ENCODE measurements at regions not wholly inside any gene's neighbourhood (a gene's known extent, or its start where the extent isn't known, plus 50 kb on each side); places are given as distances from the start of the nearest gene placed in this dataset.
"Not testable (repeated sequence)": the region's sequence is repeated elsewhere in the genome, so short reads cannot be mapped to it uniquely, and the experiment has no call there.

DNA sequence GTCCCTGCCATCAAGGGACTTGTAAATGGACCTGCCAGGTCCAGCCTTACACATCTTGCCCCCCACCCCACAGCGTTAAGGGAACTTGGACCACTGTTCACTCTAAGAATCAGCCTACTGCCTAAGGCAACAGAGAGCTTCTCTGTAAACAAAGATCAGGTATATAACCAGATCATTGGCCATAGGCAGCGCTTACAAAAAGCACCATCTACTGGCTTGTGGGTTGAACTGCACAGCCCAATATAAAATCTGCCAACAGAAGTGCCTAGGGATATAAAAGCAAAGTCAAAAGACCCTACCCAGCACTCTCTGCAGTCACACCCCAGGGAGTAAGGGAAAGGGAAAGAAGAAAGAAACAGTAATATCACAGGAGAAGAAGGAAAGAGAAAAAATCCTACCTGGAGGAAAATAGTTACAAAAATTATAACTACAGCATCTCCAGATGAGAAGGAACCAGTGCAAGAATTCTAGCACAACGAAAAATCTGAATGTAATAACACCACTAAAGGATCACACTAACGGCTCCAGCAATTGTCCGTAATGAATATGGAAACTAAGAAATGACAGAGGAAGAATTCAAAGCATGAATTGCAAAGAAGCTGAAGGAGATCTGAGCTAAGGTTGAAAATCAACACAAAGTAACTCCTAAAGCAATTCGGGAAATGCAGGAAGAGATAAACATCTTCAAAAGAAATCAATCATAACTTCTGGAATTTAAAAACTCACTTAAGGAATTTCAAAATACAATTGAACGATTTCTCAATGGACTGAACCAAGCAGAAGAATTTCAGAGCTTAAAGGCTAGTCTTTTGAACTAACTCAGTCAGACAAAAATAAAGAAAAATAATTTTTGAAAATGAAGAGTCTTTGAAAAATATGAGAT lies 95.2 kb upstream of the PCED1B start:
- peaks cover 2% of the 10 kb centered on the region for H3K9me3 Mint-ChIP-seq (ENCODE audit: unreplicated experiment)
- no peak overlapping the region for H3K4me3 Mint-ChIP-seq (ENCODE audit: unreplicated experiment)
- H3K27ac Mint-ChIP-seq (ENCODE audit: unreplicated experiment) = no peak overlapping the region
- TF ChIP-seq, protein P1, sequence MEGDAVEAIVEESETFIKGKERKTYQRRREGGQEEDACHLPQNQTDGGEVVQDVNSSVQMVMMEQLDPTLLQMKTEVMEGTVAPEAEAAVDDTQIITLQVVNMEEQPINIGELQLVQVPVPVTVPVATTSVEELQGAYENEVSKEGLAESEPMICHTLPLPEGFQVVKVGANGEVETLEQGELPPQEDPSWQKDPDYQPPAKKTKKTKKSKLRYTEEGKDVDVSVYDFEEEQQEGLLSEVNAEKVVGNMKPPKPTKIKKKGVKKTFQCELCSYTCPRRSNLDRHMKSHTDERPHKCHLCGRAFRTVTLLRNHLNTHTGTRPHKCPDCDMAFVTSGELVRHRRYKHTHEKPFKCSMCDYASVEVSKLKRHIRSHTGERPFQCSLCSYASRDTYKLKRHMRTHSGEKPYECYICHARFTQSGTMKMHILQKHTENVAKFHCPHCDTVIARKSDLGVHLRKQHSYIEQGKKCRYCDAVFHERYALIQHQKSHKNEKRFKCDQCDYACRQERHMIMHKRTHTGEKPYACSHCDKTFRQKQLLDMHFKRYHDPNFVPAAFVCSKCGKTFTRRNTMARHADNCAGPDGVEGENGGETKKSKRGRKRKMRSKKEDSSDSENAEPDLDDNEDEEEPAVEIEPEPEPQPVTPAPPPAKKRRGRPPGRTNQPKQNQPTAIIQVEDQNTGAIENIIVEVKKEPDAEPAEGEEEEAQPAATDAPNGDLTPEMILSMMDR (IDR thresholded peaks at IDR 0.05; ENCODE audit: partially characterized antibody, unreplicated experiment) = peak; percentile 78
- peak; percentile 41 for DNase-seq
- no peaks in the 10 kb centered on the region for H3K4me1 Mint-ChIP-seq (ENCODE audit: low read depth, unreplicated experiment)
- H3K36me3 Mint-ChIP-seq (ENCODE audit: unreplicated experiment) = no peaks in the 10 kb centered on the region
- H3K27me3 Mint-ChIP-seq (ENCODE audit: unreplicated experiment) = no peaks in the 10 kb centered on the region

DNA sequence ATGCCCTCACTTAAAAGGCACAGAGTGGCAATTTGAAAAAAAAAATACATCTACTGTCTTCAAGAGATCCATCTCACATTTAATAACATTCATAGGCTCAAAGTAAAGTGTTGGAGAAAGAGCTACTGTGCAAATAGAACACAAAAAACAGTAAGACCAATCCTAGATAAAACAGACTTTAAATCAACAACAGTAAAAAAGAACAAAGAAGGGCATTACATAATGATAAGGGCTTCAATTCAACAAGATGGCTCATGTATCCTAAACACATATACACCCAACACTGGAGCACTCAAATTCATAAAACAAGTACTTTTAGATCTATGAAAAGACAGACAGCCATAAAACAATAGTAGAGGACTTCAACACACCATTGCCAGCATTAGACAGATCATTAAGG lies 93.6 kb upstream of the PCED1B start:
- no peaks in the 10 kb centered on the region for H3K4me1 Mint-ChIP-seq (ENCODE audit: low read depth, unreplicated experiment)
- no peak overlapping the region for H3K4me3 Mint-ChIP-seq (ENCODE audit: unreplicated experiment)
- DNase-seq = no peak
- TF ChIP-seq, protein P1 (IDR thresholded peaks at IDR 0.05; ENCODE audit: partially characterized antibody, unreplicated experiment) = no peak
- no peaks in the 10 kb centered on the region for H3K36me3 Mint-ChIP-seq (ENCODE audit: unreplicated experiment)
- peaks cover 2% of the 10 kb centered on the region for H3K9me3 Mint-ChIP-seq (ENCODE audit: unreplicated experiment)
- no peak overlapping the region for H3K27ac Mint-ChIP-seq (ENCODE audit: unreplicated experiment)
- no peaks in the 10 kb centered on the region for H3K27me3 Mint-ChIP-seq (ENCODE audit: unreplicated experiment)

DNA sequence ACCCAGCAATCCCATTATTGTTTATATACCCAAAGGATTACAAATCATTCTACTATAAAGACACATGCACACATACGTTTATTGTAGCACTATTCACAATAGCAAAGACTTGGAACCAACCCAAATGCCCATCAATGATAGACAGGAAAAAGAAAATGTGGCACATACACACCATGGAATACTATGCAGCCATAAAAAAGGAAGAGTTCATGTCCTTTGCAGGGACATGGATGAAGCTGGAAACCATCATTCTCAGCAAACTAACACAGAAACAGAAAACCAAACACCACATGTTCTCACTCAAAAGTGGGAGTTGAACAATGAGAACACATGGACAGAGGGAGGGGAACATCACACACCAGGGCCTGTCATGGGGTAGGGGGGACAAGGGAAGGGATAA lies 91.3 kb upstream of the PCED1B start:
- H3K9me3 Mint-ChIP-seq (ENCODE audit: unreplicated experiment); H3K4me1 Mint-ChIP-seq (ENCODE audit: low read depth, unreplicated experiment); H3K27ac Mint-ChIP-seq (ENCODE audit: unreplicated experiment); H3K4me3 Mint-ChIP-seq (ENCODE audit: unreplicated experiment); H3K36me3 Mint-ChIP-seq (ENCODE audit: unreplicated experiment); DNase-seq; H3K27me3 Mint-ChIP-seq (ENCODE audit: unreplicated experiment): not testable (repeated sequence)

DNA sequence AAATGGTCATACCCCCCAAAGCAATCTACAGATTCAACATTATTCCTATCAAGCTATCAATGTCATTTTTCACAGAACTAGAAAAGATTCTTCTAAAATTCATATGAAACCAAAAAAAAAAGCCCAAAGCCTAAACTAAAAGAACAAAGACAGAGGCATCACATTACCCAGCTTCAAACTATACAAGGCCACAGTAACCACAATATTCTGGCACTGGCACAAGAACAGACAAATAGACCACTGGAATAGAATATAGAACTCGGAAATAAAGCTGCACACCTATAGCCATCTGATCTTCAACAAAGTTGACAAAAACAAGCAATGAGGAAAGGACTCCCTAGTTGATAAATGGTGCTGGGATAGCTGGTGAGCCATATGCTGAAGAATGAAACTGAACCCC lies 89.2 kb upstream of the PCED1B start:
- Mint-ChIP-seq H3K36me3 (ENCODE audit: unreplicated experiment) (no peaks in the 10 kb centered on the region), H3K4me1 (ENCODE audit: low read depth, unreplicated experiment) (no peaks in the 10 kb centered on the region), H3K27ac (ENCODE audit: unreplicated experiment) (no peak overlapping the region), H3K4me3 (ENCODE audit: unreplicated experiment) (no peak overlapping the region), H3K27me3 (ENCODE audit: unreplicated experiment) (no peaks in the 10 kb centered on the region), H3K9me3 (ENCODE audit: unreplicated experiment) (no peaks in the 10 kb centered on the region)
- no peak for DNase-seq
- TF ChIP-seq, protein P1 (IDR thresholded peaks at IDR 0.05; ENCODE audit: partially characterized antibody, unreplicated experiment) = no peak

DNA sequence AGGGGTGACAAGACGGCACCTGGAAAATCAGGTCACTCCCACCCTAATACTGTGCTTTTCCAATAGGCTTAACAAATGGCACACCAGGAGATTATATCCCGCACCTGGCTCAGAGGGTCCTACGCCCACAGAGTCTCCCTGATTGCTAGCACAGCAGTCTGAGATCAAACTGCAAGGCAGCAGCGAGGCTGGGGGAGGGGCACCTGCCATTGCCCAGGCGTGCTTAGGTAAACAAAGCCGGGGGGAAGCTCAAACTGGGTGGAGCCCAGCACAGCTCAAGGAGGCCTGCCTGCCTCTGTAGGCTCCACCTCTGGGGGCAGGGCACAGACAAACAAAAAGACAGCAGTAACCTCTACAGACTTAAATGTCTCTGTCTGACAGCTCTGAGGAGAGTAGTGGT lies 87.4 kb upstream of the PCED1B start:
- not testable (repeated sequence) for H3K36me3 Mint-ChIP-seq (ENCODE audit: unreplicated experiment); H3K27me3 Mint-ChIP-seq (ENCODE audit: unreplicated experiment); DNase-seq; H3K9me3 Mint-ChIP-seq (ENCODE audit: unreplicated experiment); H3K27ac Mint-ChIP-seq (ENCODE audit: unreplicated experiment); H3K4me3 Mint-ChIP-seq (ENCODE audit: unreplicated experiment); H3K4me1 Mint-ChIP-seq (ENCODE audit: low read depth, unreplicated experiment)

DNA sequence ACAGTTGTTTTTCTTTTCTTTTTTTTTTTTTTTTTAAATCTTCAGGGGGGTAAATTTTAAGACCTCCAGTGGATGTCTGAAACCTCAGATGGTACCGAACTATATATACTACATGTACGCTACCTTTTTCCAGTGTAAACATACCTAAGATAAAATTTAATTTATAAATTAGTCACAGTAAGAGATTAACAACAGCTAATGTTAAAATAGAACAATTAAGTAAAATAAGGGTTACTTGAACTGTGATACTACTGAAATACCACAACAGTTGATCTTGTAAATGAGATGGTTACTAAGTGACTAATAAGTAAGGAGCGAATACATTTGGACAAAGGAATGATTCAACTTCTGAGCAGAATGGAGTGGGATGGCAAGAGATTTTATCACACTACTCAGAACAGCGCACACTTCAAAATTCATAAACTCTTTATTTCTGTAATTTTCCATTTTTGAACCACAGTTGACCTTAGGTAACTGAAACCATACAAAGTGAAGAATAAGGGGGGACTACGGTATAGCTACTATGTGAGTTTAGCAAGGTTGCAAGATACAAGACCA lies 80.5 kb upstream of the PCED1B start:
- TF ChIP-seq, protein P1 (IDR thresholded peaks at IDR 0.05; ENCODE audit: partially characterized antibody, unreplicated experiment) = no peak
- Mint-ChIP-seq H3K4me1 (ENCODE audit: low read depth, unreplicated experiment) (no peaks in the 10 kb centered on the region), H3K27me3 (ENCODE audit: unreplicated experiment) (peaks cover 3% of the 10 kb centered on the region), H3K36me3 (ENCODE audit: unreplicated experiment) (no peaks in the 10 kb centered on the region), H3K27ac (ENCODE audit: unreplicated experiment) (no peak overlapping the region), H3K9me3 (ENCODE audit: unreplicated experiment) (peaks cover 2% of the 10 kb centered on the region), H3K4me3 (ENCODE audit: unreplicated experiment) (no peak overlapping the region)
- no peak for DNase-seq

Measured in glutamatergic neuron (in vitro differentiated cells).